NCI-H2227 (cell line): ENCODE measurements at regions not wholly inside any gene's neighbourhood (a gene's known extent, or its start where the extent isn't known, plus 50 kb on each side); places are given as distances from the start of the nearest gene placed in this dataset.

Experiments used
- DNase-seq: peaks from one replicate; lab custom pipeline; 2025; ENCODE audit not compliant: unreplicated experiment; lab: John Stamatoyannopoulos, UW

- DNase-seq = no peak
These were observed 80.5 kb upstream of the AFF3 start for GRCh38 chr2:100222844-100223243.

GRCh38 chr2:100218552-100218951 lies 76.2 kb upstream of the AFF3 start:
- DNase-seq = no peak

- DNase-seq = no peak
These were observed 74.9 kb upstream of the AFF3 start for GRCh38 chr2:100217323-100217722.

- DNase-seq = no peak
These were observed 73.6 kb upstream of the AFF3 start for GRCh38 chr2:100216015-100216414.

- DNase-seq = no peak
These were observed 73.0 kb upstream of the AFF3 start for GRCh38 chr2:100215371-100215770.

- DNase-seq = no peak
These were observed 72.0 kb upstream of the AFF3 start for GRCh38 chr2:100214265-100214971.

GRCh38 chr2:100213595-100213994 lies 71.2 kb upstream of the AFF3 start:
- DNase-seq = no peak

- no peak for DNase-seq
These were observed 70.5 kb upstream of the AFF3 start for GRCh38 chr2:100212850-100213249.

- no peak for DNase-seq
These were observed 69.1 kb upstream of the AFF3 start for GRCh38 chr2:100211521-100211920.

- peak; percentile 6 for DNase-seq
These were observed 65.9 kb upstream of the AFF3 start for GRCh38 chr2:100208141-100208770.

GRCh38 chr2:100207411-100207885 lies 65.1 kb upstream of the AFF3 start:
- DNase-seq = no peak

GRCh38 chr2:100206731-100207255 lies 64.4 kb upstream of the AFF3 start:
- no peak for DNase-seq

- DNase-seq = no peak
These were observed 62.8 kb upstream of the AFF3 start for GRCh38 chr2:100205174-100205573.

GRCh38 chr2:100202567-100202966 lies 60.2 kb upstream of the AFF3 start:
- no peak for DNase-seq

GRCh38 chr2:100200985-100201384 lies 58.6 kb upstream of the AFF3 start:
- no peak for DNase-seq

- no peak for DNase-seq
These were observed 57.0 kb upstream of the AFF3 start for GRCh38 chr2:100199421-100199820.

GRCh38 chr2:100198461-100199230 lies 56.3 kb upstream of the AFF3 start:
- DNase-seq = no peak

- peak; percentile 79 for DNase-seq
These were observed 55.3 kb upstream of the AFF3 start for GRCh38 chr2:100197631-100198153.

GRCh38 chr2:100196786-100197494 lies 54.5 kb upstream of the AFF3 start:
- DNase-seq = no peak

- no peak for DNase-seq
These were observed 53.6 kb upstream of the AFF3 start for GRCh38 chr2:100195942-100196341.

- DNase-seq = peak; percentile 20
These were observed 52.6 kb upstream of the AFF3 start for GRCh38 chr2:100194951-100195350.
